Vagina (tissue), 2 donors: ENCODE measurements at regions not wholly inside any gene's neighbourhood (a gene's known extent, or its start where the extent isn't known, plus 50 kb on each side); places are given as distances from the start of the nearest gene placed in this dataset.
"Not testable (repeated sequence)": the region's sequence is repeated elsewhere in the genome, so short reads cannot be mapped to it uniquely, and the experiment has no call there.

ENCODE experiments used
- DNase-seq, 2 donors: peaks; one replicate each; pipeline ENCODE4 v3.0.0-alpha.2; 2017; ENCODE audit errors: extremely low spot score in 2 of 2
- H3K27ac ChIP-seq: fragments of 200-600 bp; sonication (generic); one replicate; pipeline ENCODE4 v1.5.1; 2019
- H3K27me3 ChIP-seq: fragments of 200-600 bp; sonication (generic); one replicate; pipeline ENCODE4 v1.5.1; 2019
- H3K36me3 ChIP-seq, 2 donors: fragments of 200-600 bp; sonication (generic); one replicate each; pipeline ENCODE4 v1.5.1; 2017 to 2019
- H3K4me1 ChIP-seq: fragments of 200-600 bp; sonication (generic); one replicate; pipeline ENCODE4 v1.5.1; 2019
- H3K4me3 ChIP-seq, 2 donors: fragments of 200-600 bp; sonication (generic); 1 replicate in 1 of 2; 2 replicates in 1 of 2; pipeline ENCODE4 v1.5.1; 2016 to 2019
- H3K9me3 ChIP-seq: fragments of 200-600 bp; sonication (generic); one replicate; pipeline ENCODE4 v1.5.1; 2019
- POLR2A ChIP-seq, 2 donors: fragments of 450-650 bp; IDR thresholded peaks; one replicate each; pipeline ENCODE4 v1.6.1; 2017; ENCODE audit warnings: antibody characterized with exemption in 2 of 2, mild to moderate bottlenecking in 2 of 2, moderate library complexity in 2 of 2
- POLR2AphosphoS5 ChIP-seq, 2 donors: sonication (generic); formaldehyde crosslinking; IDR thresholded peaks; one replicate each; pipeline ENCODE4 v1.9.0; 2017; ENCODE audit warnings: antibody characterized with exemption in 2 of 2, mild to moderate bottlenecking in 2 of 2, low read depth in 1 of 2; ENCODE audit not compliant: insufficient read depth in 1 of 2
- intact Hi-C: fragments of 100-400 bp; cut with DNase I; formaldehyde crosslinking; loops from one replicate; pipeline ENCODE4 v1.15.1; 2023
- TF ChIP-seq, protein P1 (sequence below), 3 experiments: fragments of 450-650 bp in 2 of 3; fragments of 200-600 bp in 1 of 3; sonication (generic) in 1 of 3; IDR thresholded peaks; one replicate each; pipeline ENCODE4 v1.5.1; 2017 to 2019; ENCODE audit warnings: antibody characterized with exemption in 3 of 3, mild to moderate bottlenecking in 2 of 3, moderate library complexity in 2 of 3

DNA sequence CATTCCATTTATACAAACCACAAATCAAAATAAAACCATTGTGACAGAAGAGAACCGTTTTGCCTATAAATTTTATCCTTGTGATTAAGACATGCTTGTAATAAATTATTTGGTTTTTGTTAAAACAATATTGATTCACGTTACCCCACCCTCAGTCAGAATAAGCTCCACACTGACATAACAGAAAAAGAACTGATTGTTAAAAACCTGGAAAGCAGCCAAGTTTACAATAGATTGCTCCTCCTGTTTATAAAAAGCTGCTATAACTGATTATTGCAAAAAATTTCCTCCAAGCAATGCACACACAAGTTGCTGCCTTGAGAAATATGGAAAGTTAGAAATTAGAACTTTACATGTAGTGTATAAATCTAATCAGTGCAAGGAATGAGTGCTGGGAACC, 263.5 kb downstream of the SETD4 start:
- Histone ChIP-seq H3K27me3 (no peaks in the 10 kb centered on the region), H3K4me3 (no peak overlapping the region), H3K36me3 (no peaks in the 10 kb centered on the region), H3K27ac (no peak overlapping the region), H3K4me1 (peaks cover 12% of the 10 kb centered on the region), H3K9me3 (no peaks in the 10 kb centered on the region)
- DNase-seq, result no peak
- TF ChIP-seq POLR2A (IDR thresholded peaks at IDR 0.05), result no peak
- no peak for TF ChIP-seq POLR2AphosphoS5 (IDR thresholded peaks at IDR 0.05; ENCODE audit: insufficient read depth in 1 of 2, low read depth in 1 of 2)
- intact Hi-C loops, result no loop called here

DNA sequence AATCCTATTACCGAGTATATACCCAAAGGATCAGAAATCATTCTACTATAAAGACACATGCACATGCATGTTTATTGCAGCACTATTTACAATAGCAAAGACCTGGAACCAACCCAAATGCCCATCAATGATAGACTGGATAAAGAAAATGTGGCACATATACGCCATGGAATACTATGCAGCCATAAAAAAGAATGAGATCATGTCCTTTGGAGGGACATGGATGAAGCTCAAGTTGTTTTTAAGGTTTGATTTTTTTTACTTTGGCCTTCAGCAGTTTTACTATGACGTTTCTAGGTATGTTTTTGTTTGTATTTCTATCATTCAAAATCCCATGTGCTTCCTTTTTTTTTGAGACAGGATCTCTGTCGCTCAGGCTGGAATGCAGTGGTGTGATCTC, 265.8 kb downstream of the SETD4 start:
- H3K4me3 ChIP-seq, H3K36me3 ChIP-seq, DNase-seq, H3K27me3 ChIP-seq, H3K27ac ChIP-seq, H3K9me3 ChIP-seq, intact Hi-C loops: not testable (repeated sequence)
- H3K4me1 ChIP-seq, result peaks cover 12% of the 10 kb centered on the region

DNA sequence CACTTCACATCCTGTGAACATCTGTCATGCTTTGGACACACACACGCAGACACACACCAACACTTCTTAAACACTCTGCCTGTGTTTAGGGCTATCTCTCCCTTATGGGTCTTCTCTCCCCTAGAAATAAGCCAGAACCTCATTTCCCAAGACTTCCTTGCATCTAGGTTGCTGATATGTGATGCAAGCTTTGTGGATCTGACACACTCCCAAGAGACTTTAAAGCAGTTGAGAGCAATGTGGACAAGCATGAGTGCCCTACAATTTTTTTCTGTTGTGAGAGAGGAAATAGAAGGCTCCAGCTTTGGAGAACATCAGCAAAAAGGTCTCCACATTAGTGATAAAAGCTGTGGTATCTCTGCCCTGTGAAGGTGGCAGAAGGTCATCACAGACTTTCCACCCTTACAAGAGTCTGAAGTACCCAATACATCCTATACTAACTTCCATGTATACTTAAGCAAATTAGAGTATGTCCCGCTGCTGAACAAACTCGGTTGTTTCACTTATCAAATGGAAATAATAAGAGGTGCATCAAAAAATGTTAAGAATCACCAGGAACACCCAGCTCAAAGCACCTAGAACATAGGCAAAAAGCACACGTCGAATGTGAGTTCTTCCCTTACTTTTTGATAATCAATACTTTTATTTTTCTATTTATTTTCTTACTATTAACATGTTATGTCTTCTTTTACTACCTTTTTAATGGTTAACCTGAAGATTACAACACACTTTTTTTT, 267.6 kb downstream of the SETD4 start:
- intact Hi-C loops, result no loop called here
- TF ChIP-seq POLR2A (IDR thresholded peaks at IDR 0.05) (no peak), POLR2AphosphoS5 (IDR thresholded peaks at IDR 0.05; ENCODE audit: insufficient read depth in 1 of 2, low read depth in 1 of 2) (no peak)
- TF ChIP-seq, protein P1, sequence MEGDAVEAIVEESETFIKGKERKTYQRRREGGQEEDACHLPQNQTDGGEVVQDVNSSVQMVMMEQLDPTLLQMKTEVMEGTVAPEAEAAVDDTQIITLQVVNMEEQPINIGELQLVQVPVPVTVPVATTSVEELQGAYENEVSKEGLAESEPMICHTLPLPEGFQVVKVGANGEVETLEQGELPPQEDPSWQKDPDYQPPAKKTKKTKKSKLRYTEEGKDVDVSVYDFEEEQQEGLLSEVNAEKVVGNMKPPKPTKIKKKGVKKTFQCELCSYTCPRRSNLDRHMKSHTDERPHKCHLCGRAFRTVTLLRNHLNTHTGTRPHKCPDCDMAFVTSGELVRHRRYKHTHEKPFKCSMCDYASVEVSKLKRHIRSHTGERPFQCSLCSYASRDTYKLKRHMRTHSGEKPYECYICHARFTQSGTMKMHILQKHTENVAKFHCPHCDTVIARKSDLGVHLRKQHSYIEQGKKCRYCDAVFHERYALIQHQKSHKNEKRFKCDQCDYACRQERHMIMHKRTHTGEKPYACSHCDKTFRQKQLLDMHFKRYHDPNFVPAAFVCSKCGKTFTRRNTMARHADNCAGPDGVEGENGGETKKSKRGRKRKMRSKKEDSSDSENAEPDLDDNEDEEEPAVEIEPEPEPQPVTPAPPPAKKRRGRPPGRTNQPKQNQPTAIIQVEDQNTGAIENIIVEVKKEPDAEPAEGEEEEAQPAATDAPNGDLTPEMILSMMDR (IDR thresholded peaks at IDR 0.05), result no peak
- no peak for DNase-seq
- Histone ChIP-seq H3K4me3 (no peak overlapping the region), H3K4me1 (peaks cover 11% of the 10 kb centered on the region), H3K27me3 (no peaks in the 10 kb centered on the region), H3K27ac (no peak overlapping the region), H3K9me3 (no peaks in the 10 kb centered on the region), H3K36me3 (no peaks in the 10 kb centered on the region)

DNA sequence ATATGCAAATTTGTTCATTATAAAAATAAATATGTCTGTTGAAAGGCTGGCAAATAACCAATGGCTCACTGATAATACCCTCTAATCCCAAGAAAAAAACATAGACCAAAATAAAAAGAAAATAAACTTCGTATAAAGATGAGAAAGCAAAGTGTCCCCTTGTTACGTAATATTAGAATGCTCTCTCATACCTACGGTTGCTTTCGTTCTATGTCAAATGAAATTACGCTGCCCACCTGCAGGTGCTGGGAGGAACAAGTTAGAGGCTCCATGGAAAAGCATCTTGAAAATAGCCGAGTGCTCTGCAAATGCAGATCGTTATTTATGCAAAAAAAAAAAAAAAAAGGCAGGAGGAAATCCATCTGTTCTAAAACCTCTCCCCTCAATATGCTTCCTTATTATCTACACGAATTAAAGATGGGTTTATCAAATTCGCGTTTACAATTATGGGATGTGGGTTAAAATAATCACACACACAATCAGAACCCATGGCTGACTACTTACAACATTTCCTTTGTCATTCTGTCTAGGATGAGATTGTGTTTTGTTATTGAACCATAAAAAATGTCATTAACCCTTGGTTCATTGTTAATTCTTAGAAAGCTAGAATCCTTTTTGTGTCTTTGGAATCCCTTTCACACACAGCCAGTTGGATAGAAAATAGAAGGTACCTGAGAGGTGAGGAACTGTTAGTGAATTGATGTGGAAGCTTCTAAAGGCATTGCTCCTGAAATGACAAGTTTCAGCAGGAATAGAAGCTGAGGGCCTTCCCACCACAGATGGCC, 268.6 kb downstream of the SETD4 start:
- TF ChIP-seq POLR2AphosphoS5 (IDR thresholded peaks at IDR 0.05; ENCODE audit: insufficient read depth in 1 of 2, low read depth in 1 of 2) (no peak), POLR2A (IDR thresholded peaks at IDR 0.05) (no peak)
- TF ChIP-seq, protein P1 (IDR thresholded peaks at IDR 0.05), result no peak
- Histone ChIP-seq H3K36me3 (no peaks in the 10 kb centered on the region), H3K4me3 (no peak overlapping the region), H3K27ac (no peak overlapping the region), H3K4me1 (peaks cover under 1% of the 10 kb centered on the region), H3K27me3 (no peaks in the 10 kb centered on the region), H3K9me3 (no peaks in the 10 kb centered on the region)
- DNase-seq, result no peak
- intact Hi-C loops, result no loop called here

DNA sequence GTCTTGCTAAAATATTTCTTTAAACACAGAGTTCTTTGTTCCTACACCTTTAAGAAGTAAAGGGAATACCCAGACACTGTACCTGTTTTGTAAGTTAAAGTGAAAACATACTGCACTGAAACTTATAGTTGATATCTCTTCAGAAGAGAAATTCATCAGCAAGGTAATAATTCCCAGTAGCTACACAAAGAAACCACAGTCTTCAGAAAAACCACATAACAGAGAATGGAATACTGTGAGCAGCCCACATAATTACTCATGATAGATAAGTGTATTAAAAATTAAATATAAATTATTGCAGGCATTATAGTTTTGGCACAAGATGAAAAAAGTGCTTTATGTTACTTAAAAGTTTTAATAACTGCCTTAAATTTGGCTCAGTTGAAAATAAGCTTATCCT, 276.6 kb downstream of the SETD4 start:
- H3K4me3 ChIP-seq, result no peak overlapping the region
- DNase-seq, result no peak
- no peaks in the 10 kb centered on the region for H3K4me1 ChIP-seq
- H3K36me3 ChIP-seq, result no peaks in the 10 kb centered on the region
- no peaks in the 10 kb centered on the region for H3K27me3 ChIP-seq
- TF ChIP-seq POLR2AphosphoS5 (IDR thresholded peaks at IDR 0.05; ENCODE audit: insufficient read depth in 1 of 2, low read depth in 1 of 2) (no peak), POLR2A (IDR thresholded peaks at IDR 0.05) (no peak)
- TF ChIP-seq, protein P1 (IDR thresholded peaks at IDR 0.05), result no peak
- no peaks in the 10 kb centered on the region for H3K9me3 ChIP-seq
- no peak overlapping the region for H3K27ac ChIP-seq
- intact Hi-C loops, result no loop called here

DNA sequence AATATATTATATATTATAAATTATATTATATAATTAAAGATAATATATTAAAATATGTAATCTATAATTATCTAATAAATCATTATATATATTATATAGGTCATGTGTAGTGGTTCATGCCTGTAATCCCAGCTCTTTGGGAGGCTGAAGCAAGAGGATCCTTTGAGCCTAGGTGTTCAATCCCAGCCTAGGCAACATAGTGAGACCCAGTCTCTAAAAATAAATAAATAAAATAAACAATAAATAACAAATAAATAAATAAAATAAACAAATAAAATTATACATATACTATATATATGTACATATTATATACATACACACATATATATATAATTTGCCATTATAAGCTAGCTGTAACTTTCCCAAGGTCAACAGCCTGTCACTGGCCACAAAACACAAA, 277.7 kb downstream of the SETD4 start:
- Histone ChIP-seq H3K4me1 (no peaks in the 10 kb centered on the region), H3K27me3 (no peaks in the 10 kb centered on the region), H3K36me3 (no peaks in the 10 kb centered on the region), H3K4me3 (no peak overlapping the region), H3K9me3 (no peaks in the 10 kb centered on the region), H3K27ac (no peak overlapping the region)
- no peak for DNase-seq
- intact Hi-C loops, result no loop called here
- TF ChIP-seq POLR2A (IDR thresholded peaks at IDR 0.05), result no peak
